ENCODE measurements at regions not wholly inside any gene's neighbourhood (a gene's known extent, or its start where the extent isn't known, plus 50 kb on each side); places are given as distances from the start of the nearest gene placed in this dataset.
"Not testable (repeated sequence)": the region's sequence is repeated elsewhere in the genome, so short reads cannot be mapped to it uniquely, and the experiment has no call there.

DNA sequence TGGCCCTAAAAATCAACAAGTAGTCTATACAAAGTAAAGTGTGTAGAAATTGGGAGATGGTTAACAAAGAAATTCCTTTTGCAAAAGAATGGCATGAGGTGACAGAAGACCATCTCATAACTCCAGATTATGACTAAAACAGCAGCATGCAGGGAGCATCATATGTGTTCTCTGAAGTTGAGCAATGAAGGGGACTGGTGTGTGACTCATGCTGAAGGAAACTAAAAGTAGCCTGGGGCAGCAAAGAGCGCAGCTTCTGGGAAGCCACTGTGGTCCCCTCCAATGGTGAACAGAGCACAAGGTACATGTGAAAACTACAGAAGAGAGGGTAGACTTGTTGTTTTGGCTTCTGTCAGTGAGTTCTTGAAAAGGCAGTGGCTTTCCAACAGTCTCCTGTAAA, 133.4 kb downstream of the MACC1 start:
- H3K36me3 Mint-ChIP-seq (ENCODE audit: low read depth): no peaks in the 10 kb centered on the region
- no peaks in the 10 kb centered on the region for H3K9me3 Mint-ChIP-seq
- no peak overlapping the region for H3K27ac Mint-ChIP-seq
- DNase-seq (ENCODE audit: low spot score): no peak
- H3K27me3 Mint-ChIP-seq (ENCODE audit: low read depth): no peaks in the 10 kb centered on the region
- intact Hi-C loops (cut with micrococcal nuclease): no loop called here
- no peak overlapping the region for H3K4me3 Mint-ChIP-seq (ENCODE audit: low read depth)
- no peaks in the 10 kb centered on the region for H3K4me1 Mint-ChIP-seq (ENCODE audit: low read depth)

DNA sequence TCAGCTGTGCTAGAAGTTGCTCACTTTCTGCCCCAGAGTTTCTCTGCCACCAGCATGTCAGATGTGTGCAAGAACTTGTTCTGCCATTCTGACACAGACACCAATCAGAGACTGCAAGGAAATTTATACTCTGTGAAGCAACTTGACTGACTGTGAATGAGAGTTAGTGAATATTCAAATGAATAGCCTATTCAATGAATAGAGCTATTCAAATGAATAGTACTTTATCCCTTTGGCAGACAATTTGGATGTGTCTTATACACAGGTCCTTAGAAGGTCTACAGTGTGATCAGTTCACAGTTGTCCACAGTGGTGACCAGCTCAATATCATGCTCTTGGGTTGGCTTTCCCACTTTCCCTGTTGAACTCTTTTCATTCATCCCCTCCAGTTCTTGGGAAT, 138.1 kb downstream of the MACC1 start:
- no peak for DNase-seq (ENCODE audit: low spot score)
- Mint-ChIP-seq H3K4me1 (ENCODE audit: low read depth) (no peaks in the 10 kb centered on the region), H3K36me3 (ENCODE audit: low read depth) (no peaks in the 10 kb centered on the region), H3K27ac (no peak overlapping the region), H3K27me3 (ENCODE audit: low read depth) (no peaks in the 10 kb centered on the region), H3K4me3 (ENCODE audit: low read depth) (no peak overlapping the region), H3K9me3 (peaks cover 4% of the 10 kb centered on the region)
- intact Hi-C loops (cut with micrococcal nuclease): no loop called here

DNA sequence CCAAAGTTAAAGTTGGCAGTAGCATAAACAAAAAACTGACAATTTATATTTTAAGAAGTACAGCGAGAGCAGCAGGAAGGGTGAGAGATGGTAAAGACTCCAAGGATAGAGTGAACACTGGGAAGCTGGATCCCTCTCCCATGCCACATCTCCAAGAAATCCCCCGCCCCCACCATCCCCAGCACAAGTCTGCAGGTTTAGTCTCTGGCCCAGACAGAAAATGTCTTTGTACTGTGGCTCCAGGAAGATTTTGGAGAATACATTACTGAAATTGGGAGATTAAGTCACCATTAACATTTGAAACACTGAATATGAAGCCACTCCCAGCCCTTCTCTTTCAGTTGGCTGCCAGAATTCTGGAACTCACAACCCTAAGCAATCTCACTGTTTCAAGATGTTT, 140.3 kb downstream of the MACC1 start:
- Mint-ChIP-seq H3K4me1 (ENCODE audit: low read depth) (no peaks in the 10 kb centered on the region), H3K9me3 (peaks cover 5% of the 10 kb centered on the region), H3K27me3 (ENCODE audit: low read depth) (no peaks in the 10 kb centered on the region), H3K27ac (no peak overlapping the region), H3K4me3 (ENCODE audit: low read depth) (no peak overlapping the region), H3K36me3 (ENCODE audit: low read depth) (no peaks in the 10 kb centered on the region)
- intact Hi-C loops (cut with micrococcal nuclease): no loop called here
- DNase-seq (ENCODE audit: low spot score): no peak

DNA sequence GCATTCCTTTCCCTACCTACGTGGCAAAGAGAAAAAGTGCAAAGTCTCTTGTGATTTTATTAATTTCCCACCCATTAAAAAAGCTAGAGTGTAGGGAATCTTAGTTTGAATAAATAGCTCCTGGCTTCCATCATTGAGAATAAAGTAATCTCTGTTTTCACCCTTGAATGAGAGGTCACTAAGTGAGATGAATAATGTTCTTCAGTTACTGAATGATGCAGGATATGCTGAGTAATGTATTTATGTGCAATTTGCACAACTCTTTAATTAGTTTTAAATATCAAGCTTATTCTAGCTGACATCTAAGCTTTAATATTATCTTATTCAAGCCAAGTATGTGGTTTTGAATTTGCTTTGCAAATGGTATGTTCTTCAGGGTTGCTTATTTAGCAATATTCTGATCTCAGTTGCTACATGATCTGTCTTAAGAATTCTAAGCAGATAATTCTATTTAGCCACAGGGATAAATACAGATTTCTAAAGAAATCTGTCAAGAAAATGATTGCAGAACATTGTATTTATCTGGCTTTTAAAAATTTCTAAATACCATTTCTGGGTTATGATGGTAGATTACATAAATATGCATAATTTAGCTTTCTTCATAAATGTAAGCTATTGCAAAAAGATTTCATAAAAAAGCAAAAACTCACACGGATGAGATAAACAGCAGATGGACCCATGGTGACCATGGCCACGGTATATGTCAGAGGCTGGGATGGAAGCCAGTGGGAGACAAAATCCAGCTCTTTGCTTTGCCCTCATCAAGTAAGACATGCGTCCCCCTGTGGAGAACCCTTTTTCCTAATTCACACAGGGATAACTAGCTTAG, 141.0 kb downstream of the MACC1 start:
- Mint-ChIP-seq H3K27me3 (ENCODE audit: low read depth) (no peaks in the 10 kb centered on the region), H3K36me3 (ENCODE audit: low read depth) (no peaks in the 10 kb centered on the region), H3K4me1 (ENCODE audit: low read depth) (no peaks in the 10 kb centered on the region), H3K4me3 (ENCODE audit: low read depth) (no peak overlapping the region), H3K27ac (no peak overlapping the region), H3K9me3 (peaks cover 5% of the 10 kb centered on the region)
- intact Hi-C loops (cut with micrococcal nuclease): no loop called here
- DNase-seq (ENCODE audit: low spot score): no peak

DNA sequence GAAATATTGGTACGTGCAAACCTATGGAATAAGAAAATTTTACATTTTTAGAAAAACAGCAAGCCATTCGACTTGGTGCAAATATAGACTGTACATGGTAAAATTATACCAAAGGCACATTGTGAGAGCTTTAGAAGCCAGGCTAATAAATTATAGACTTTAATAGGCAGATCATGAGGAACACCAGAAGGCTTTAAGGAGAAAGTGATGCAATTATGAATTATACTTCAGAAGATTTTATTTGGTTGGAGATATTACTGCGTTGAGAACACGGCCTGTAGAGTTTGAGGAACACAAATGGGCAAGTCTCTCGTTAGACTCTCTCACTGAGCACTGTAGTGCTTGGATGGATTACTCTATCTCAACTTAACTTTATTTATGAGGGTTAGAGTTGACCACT, 141.7 kb downstream of the MACC1 start:
- no peaks in the 10 kb centered on the region for H3K4me1 Mint-ChIP-seq (ENCODE audit: low read depth)
- DNase-seq (ENCODE audit: low spot score): no peak
- no peak overlapping the region for H3K27ac Mint-ChIP-seq
- H3K36me3 Mint-ChIP-seq (ENCODE audit: low read depth): no peaks in the 10 kb centered on the region
- intact Hi-C loops (cut with micrococcal nuclease): no loop called here
- no peak overlapping the region for H3K4me3 Mint-ChIP-seq (ENCODE audit: low read depth)
- H3K27me3 Mint-ChIP-seq (ENCODE audit: low read depth): no peaks in the 10 kb centered on the region
- H3K9me3 Mint-ChIP-seq: peaks cover 10% of the 10 kb centered on the region

DNA sequence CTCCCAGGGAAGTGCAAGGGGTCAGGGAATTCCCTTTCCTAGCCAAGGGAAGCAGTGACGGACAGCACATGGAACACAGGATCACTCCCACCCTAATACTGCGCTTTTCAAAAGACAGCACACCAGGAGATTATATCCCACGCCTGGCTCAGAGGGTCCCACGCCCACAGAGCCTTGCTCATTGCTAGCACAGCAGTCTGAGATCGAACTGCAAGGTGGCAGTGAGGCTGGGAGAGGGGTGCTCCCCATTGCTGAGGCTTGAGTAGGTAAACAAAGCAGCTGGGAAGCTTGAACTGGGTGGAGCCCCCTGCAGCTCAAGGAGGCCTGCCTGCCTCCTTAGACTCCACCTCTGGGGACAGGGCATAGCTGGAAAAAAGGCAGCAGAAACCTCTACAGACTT, 149.2 kb downstream of the MACC1 start:
- H3K4me1 Mint-ChIP-seq (ENCODE audit: low read depth); H3K4me3 Mint-ChIP-seq (ENCODE audit: low read depth): not testable (repeated sequence)

DNA sequence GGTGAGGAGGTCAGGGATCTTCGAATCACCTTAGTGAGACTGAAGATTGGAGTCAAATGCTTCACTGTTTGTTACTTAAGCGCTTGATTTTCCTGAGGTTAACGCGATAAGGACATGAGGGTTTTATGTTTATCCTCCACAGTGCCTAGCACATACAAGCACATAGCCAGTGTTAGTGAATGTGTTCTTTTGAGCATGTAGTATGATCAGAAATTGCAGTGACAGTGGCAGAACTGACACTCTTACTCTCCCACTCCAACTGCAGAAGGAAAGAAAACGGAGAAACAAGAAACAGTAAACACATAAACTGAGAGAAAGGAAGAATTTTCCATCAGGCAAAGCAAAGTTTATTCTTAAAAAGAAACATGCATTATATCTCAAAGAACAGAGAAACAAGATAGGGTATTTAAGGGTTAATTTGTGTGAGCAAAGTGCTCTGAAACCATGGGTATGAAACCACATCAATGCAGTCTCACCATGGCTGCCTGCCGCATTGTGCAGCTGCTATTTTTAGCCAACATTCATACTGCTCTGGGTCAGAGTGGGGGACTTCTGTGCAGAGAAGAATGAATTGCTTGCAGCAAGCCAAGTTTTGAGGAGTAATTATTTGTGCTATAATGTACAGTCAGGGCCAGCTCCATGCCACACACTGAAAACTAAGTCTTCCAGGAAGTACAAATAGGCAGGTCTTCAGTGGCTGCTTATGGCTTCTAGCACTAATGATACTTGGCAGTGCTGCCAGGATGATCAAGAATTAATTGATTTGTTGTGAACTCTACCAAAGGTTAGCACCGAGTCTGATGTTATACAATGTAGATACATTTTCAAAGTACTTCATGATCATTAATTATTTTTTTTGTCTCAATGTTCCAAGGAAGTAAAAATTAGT, 152.0 kb downstream of the MACC1 start:
- no peak for DNase-seq (ENCODE audit: low spot score)
- Mint-ChIP-seq H3K4me1 (ENCODE audit: low read depth) (peaks cover 5% of the 10 kb centered on the region), H3K4me3 (ENCODE audit: low read depth) (no peak overlapping the region), H3K27ac (peak overlapping the region; percentile 5), H3K36me3 (ENCODE audit: low read depth) (no peaks in the 10 kb centered on the region), H3K27me3 (ENCODE audit: low read depth) (no peaks in the 10 kb centered on the region), H3K9me3 (peaks cover 14% of the 10 kb centered on the region)
- intact Hi-C loops (cut with micrococcal nuclease): no loop called here

More for the DNA sequence above, 149.2 kb downstream of the MACC1 start:
- H3K9me3 Mint-ChIP-seq: peaks cover 11% of the 10 kb centered on the region
- intact Hi-C loops (cut with micrococcal nuclease); H3K27me3 Mint-ChIP-seq (ENCODE audit: low read depth); DNase-seq (ENCODE audit: low spot score); H3K27ac Mint-ChIP-seq; H3K36me3 Mint-ChIP-seq (ENCODE audit: low read depth): not testable (repeated sequence)

DNA sequence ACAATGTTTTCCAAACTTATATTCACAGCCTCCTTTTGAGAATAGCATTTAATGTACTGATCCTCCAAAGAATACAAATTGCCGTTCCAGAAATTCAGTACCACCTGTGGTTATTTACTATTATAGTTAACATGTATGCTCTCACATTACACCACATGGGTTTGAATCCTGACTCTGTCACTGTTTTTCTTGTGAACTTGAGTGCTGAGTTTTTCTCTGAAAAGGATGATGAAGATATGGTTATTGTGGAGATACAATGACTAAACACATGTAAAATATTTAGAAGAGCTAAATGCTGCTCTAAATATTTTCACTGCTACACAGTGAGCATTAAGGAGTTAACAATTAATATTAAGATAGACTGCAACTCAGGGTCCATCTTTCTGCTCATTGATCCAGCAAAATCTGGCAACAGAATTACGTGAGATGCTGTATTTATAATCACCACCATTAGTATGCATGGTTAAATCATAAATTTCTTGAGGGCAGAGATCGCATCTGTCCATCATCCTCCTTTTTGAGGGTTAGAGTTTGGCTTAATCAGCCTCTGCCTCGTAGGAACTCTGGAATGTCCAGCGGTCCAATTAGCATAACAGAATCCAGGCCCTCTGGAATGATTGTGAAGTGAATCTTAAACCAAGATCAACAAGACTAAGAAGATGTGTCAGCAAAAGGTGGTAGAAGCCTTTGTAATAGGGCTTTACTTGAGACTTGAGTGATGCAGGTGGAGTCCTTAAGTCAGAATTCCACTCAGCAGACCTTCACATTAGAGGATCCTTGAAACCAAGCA, 152.8 kb downstream of the MACC1 start:
- H3K4me1 Mint-ChIP-seq (ENCODE audit: low read depth): peaks cover 5% of the 10 kb centered on the region
- H3K4me3 Mint-ChIP-seq (ENCODE audit: low read depth): no peak overlapping the region
- intact Hi-C loops (cut with micrococcal nuclease): no loop called here
- DNase-seq (ENCODE audit: low spot score): no peak
- H3K9me3 Mint-ChIP-seq: peaks cover 14% of the 10 kb centered on the region
- H3K36me3 Mint-ChIP-seq (ENCODE audit: low read depth): no peaks in the 10 kb centered on the region
- no peak overlapping the region for H3K27ac Mint-ChIP-seq
- H3K27me3 Mint-ChIP-seq (ENCODE audit: low read depth): no peaks in the 10 kb centered on the region

DNA sequence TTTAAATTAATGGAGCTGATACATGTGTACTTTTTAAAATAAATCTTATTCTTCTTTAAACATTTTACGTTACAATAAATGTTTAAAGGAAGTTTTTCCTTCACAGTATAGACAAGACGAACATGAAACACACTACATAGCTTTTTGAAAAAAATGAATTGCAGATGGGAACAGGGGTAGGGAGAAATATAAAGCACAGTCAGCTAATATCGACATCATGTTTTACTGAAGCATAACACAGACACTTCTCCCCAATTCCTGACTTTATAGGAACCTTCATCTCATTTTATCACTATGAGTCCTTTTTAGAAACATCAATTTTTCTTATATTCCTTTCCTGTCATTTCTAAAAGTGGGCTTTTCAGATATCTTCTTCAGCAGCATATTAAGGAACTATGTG, 153.5 kb downstream of the MACC1 start:
- no peak for DNase-seq (ENCODE audit: low spot score)
- Mint-ChIP-seq H3K36me3 (ENCODE audit: low read depth) (no peaks in the 10 kb centered on the region), H3K9me3 (peaks cover 14% of the 10 kb centered on the region), H3K4me1 (ENCODE audit: low read depth) (peaks cover 5% of the 10 kb centered on the region), H3K27me3 (ENCODE audit: low read depth) (no peaks in the 10 kb centered on the region), H3K4me3 (ENCODE audit: low read depth) (no peak overlapping the region), H3K27ac (no peak overlapping the region)
- intact Hi-C loops (cut with micrococcal nuclease): no loop called here

DNA sequence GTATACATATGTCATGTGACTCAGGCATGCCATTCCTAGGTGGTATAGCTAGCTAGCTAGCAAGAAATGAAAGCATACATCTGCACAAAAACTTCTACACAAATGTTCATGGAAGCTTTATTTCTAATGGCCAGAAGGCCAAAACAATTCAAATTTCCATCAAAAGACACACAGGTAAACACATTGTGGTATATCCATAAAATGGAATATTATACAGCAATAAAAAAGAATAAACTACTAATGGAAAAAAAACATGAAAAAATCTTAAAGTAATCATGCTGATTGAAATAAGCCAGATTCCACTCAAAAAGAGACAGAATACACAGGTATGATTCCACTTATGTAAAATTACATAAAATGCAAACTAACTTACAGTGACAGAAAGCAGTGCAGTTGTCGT, 154.3 kb downstream of the MACC1 start:
- H3K4me3 Mint-ChIP-seq (ENCODE audit: low read depth): no peak overlapping the region
- no peak for DNase-seq (ENCODE audit: low spot score)
- H3K4me1 Mint-ChIP-seq (ENCODE audit: low read depth): peaks cover 5% of the 10 kb centered on the region
- no peaks in the 10 kb centered on the region for H3K27me3 Mint-ChIP-seq (ENCODE audit: low read depth)
- no peaks in the 10 kb centered on the region for H3K36me3 Mint-ChIP-seq (ENCODE audit: low read depth)
- peaks cover 14% of the 10 kb centered on the region for H3K9me3 Mint-ChIP-seq
- H3K27ac Mint-ChIP-seq: no peak overlapping the region
- intact Hi-C loops (cut with micrococcal nuclease): no loop called here

DNA sequence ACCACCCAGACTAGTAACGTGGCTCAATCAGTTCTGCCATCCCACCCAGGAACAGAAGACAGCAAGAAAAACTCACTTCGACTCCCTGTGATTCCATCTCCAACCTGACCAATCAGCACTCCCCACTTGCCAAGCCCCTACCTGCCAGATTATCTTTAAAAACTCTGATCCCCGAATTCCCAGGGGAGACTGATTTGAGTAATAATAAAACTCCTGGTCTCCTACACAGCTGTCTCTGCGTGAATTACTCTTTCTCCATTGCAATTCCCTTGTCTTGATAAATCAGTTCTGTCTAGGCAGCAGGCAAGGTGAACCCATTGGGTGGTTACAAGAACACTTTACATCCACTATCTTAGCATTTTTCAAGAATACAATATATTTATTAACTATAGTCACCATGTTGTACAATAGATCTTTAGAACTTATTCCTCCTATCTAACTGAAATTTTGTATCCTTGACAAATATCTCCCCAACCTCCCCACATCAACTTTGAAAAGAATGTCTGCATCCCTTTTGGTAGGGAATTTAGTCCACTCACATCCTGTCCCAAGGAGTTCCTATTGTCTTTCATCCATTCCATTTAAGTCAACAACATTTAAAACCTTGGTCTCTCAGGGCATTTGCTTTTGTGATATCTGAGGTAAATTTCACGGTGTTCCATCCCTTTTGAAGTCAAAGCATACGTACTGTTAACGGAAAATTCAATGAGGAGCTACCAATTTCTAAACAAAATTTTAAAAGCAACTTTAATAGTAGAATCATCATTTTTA, 163.7 kb downstream of the MACC1 start:
- Mint-ChIP-seq H3K36me3 (ENCODE audit: low read depth) (no peaks in the 10 kb centered on the region), H3K4me1 (ENCODE audit: low read depth) (no peaks in the 10 kb centered on the region), H3K27me3 (ENCODE audit: low read depth) (no peaks in the 10 kb centered on the region), H3K27ac (no peak overlapping the region), H3K4me3 (ENCODE audit: low read depth) (no peak overlapping the region), H3K9me3 (peaks cover 3% of the 10 kb centered on the region)
- no peak for DNase-seq (ENCODE audit: low spot score)
- intact Hi-C loops (cut with micrococcal nuclease): no loop called here

DNA sequence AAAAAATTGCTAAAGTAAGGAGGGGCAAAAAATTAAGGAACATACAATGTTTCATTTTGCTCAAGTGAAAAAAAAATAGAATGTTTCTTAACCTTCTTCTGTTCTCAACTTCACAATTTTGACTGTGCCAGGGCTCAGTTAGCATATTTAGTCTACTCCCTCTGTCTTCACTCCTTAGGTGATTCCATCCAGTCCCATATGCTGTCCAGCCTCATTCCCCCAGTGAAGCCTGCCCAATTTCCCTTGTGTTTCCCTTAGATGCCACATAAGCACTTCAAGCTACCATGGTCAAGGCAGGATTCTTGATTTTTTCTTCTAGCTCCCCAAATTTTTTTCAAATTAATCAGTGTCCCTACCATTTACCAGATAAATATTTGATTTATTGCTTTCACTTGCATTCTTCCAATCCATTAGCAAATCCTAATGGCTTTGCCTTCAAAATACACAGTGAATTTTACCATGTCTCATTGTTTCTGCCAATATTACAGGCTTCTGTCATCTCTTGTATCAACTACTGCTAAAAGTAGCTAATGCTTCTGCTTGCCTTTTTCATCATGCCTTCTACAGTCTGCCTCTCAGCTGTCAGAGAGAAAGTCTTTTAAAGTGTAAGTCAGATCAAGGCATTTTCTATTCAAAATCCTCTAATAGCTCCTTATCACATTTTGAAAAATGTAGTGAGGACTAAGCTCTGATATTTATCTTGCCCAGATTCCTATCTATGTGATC, 166.8 kb downstream of the MACC1 start:
- H3K36me3 Mint-ChIP-seq (ENCODE audit: low read depth): no peaks in the 10 kb centered on the region
- no peaks in the 10 kb centered on the region for H3K27me3 Mint-ChIP-seq (ENCODE audit: low read depth)
- no peaks in the 10 kb centered on the region for H3K4me1 Mint-ChIP-seq (ENCODE audit: low read depth)
- H3K4me3 Mint-ChIP-seq (ENCODE audit: low read depth): no peak overlapping the region
- peaks cover 3% of the 10 kb centered on the region for H3K9me3 Mint-ChIP-seq
- intact Hi-C loops (cut with micrococcal nuclease): no loop called here
- H3K27ac Mint-ChIP-seq: no peak overlapping the region
- no peak for DNase-seq (ENCODE audit: low spot score)
